ENCODE measurements at regions not wholly inside any gene's neighbourhood (a gene's known extent, or its start where the extent isn't known, plus 50 kb on each side); places are given as distances from the start of the nearest gene placed in this dataset.

DNA sequence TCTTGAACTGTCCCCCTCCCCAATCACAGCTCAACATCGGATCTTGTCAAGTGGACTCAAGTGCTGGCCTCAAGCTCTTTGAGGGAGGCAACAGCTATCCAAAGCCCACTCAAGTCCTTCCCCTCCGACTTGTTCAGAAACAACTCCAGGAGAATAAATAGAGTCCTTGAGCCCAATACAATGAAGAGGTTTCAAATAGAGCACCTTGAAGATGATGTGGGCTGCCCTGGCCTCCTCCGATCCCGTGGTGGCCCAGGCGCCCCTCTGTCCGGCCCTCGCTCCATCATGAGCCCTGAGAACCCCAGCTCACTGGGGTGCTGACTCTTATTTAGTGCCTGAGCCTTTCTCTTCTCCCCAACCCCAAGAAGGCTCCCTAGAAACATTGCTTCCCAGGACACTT is 164.3 kb upstream of the PMEPA1 start:
- Histone ChIP-seq H3K4me1 (replicated peaks in 1 of 4; ENCODE audit: control insufficient read depth in 3 of 4, insufficient read depth in 4 of 4, low read length in 3 of 4) (peaks cover 0 to 3% (median 0%) of the 10 kb centered on the region in 4 experiments; a peak in 1 of 7 replicates), H3K79me2 (ENCODE audit: control insufficient read depth in 1 of 2, insufficient read depth in 2 of 2, low read length in 2 of 2) (no peaks in the 10 kb centered on the region), H3K27me3 (replicated peaks in 1 of 4; ENCODE audit: control insufficient read depth in 3 of 4, extremely low read depth in 1 of 4, insufficient read depth in 3 of 4, low read length in 3 of 4) (no peaks in the 10 kb centered on the region; a peak in 1 of 7 replicates), H3K36me3 (ENCODE audit: control insufficient read depth in 2 of 4, insufficient read depth in 4 of 4, low read length in 3 of 4) (no peaks in the 10 kb centered on the region), H2BK15ac (ENCODE audit: low read length) (no peak overlapping the region), H2AK5ac (ENCODE audit: low read depth, low read length) (no peak overlapping the region), H3K79me1 (ENCODE audit: low read depth, low read length) (no peaks in the 10 kb centered on the region), H2AFZ (ENCODE audit: low read length) (no peak overlapping the region), H3K4ac (replicated peaks; ENCODE audit: insufficient read length, low read depth, low read length) (no peak overlapping the region), H3K9me3 (ENCODE audit: insufficient read depth in 2 of 2, low read depth in 1 of 2, low read length in 1 of 2) (no peaks in the 10 kb centered on the region), H3K56ac (replicated peaks; ENCODE audit: insufficient read length, low read depth, low read length) (no peak overlapping the region), H3K14ac (ENCODE audit: insufficient read length) (no peak overlapping the region), H3K4me3 (ENCODE audit: extremely low read depth in 1 of 4, insufficient read depth in 2 of 4, low read depth in 3 of 4, low read length in 4 of 4) (no peak overlapping the region), H3K18ac (ENCODE audit: extremely low read depth, low read length) (no peak overlapping the region), H2BK12ac (ENCODE audit: low read depth, low read length) (no peak overlapping the region), H4K8ac (ENCODE audit: extremely low read depth, insufficient read depth, low read length) (no peak overlapping the region), H2BK120ac (replicated peaks; ENCODE audit: low read depth, low read length) (no peak overlapping the region), H4K91ac (replicated peaks; ENCODE audit: insufficient read length, low read length) (no peak overlapping the region), H3K27ac (ENCODE audit: low read depth, low read length) (no peak overlapping the region), H3K9ac (replicated peaks in 1 of 4; ENCODE audit: extremely low read depth in 1 of 4, low read depth in 3 of 4, low read length in 3 of 4) (no peak overlapping the region), H3K23ac (ENCODE audit: insufficient read length) (no peak overlapping the region), H3K23me2 (ENCODE audit: low read depth, low read length) (no peaks in the 10 kb centered on the region), H4K5ac (ENCODE audit: insufficient read length, low read depth, low read length) (no peak overlapping the region), H2BK5ac (ENCODE audit: low read depth, low read length) (no peak overlapping the region), H2BK20ac (ENCODE audit: low read length) (no peak overlapping the region), H3K4me2 (ENCODE audit: insufficient read depth in 1 of 2, low read depth in 2 of 2, low read length in 2 of 2) (no peak overlapping the region), H4K20me1 (replicated peaks in 1 of 2; ENCODE audit: control insufficient read depth in 1 of 2, insufficient read depth in 2 of 2, low read length in 2 of 2) (no peaks in the 10 kb centered on the region)
- DNase-seq (ENCODE audit: low read depth in 1 of 2, low spot score in 2 of 2) (no peak), FAIRE-seq (no peak)
- WGBS, 2 experiments (ENCODE audit: extremely low coverage in 1 of 2, insufficient coverage in 1 of 2, insufficient read length in 1 of 2, insufficient replicate concordance in 2 of 2, low coverage in 1 of 2, low lambda C conversion rate in 2 of 2, missing lambda C conversion rate in 1 of 2): 93% methylated on average over 7 of the region's 7 CpGs; no CpG with 5 or more reads in 1 of the 2 experiments
- ChIA-PET POLR2A (ENCODE audit: partially characterized antibody) (no interaction called here), CTCF (ENCODE audit: partially characterized antibody) (interaction anchor here (1.1 to 1.5 kb wide), 3 partner anchors 181 to 275 kb away, joined by 3 to 4 read pairs (median 3); partner anchors contain the start of gene ZBP1)
- TF ChIP-seq SAP30 (IDR thresholded peaks at IDR 0.05; ENCODE audit: insufficient read depth, insufficient replicate concordance, low read length) (no peak), EGR1 (IDR thresholded peaks at IDR 0.05; ENCODE audit: borderline replicate concordance, low read depth, low read length) (no peak), SIN3A (conservative IDR thresholded peaks at IDR 0.05 in 1 of 2, IDR thresholded peaks at IDR 0.05 in 1 of 2; ENCODE audit: low read depth in 1 of 2, low read length in 2 of 2) (no peak), POLR2A (IDR thresholded peaks at IDR 0.05; ENCODE audit: control extremely low read depth in 1 of 2, low read depth in 2 of 2, low read length in 2 of 2) (no peak), TAF1 (IDR thresholded peaks at IDR 0.05; ENCODE audit: low read depth, low read length) (no peak), BCL11A (IDR thresholded peaks at IDR 0.05; ENCODE audit: low read depth in 2 of 2, low read length in 2 of 2) (no peak), KDM4A (IDR thresholded peaks at IDR 0.05; ENCODE audit: low read depth, low read length, severe bottlenecking) (no peak), JUND (IDR thresholded peaks at IDR 0.05; ENCODE audit: low read length) (no peak), RAD21 (IDR thresholded peaks at IDR 0.05 in 1 of 2, conservative IDR thresholded peaks at IDR 0.05 in 1 of 2; ENCODE audit: low read depth in 2 of 2, low read length in 2 of 2) (no peak), TAF7 (optimal IDR thresholded peaks at IDR 0.05; ENCODE audit: borderline replicate concordance, low read depth, low read length) (no peak), SP2 (IDR thresholded peaks at IDR 0.05; ENCODE audit: low read length) (no peak), SIRT6 (IDR thresholded peaks at IDR 0.05; ENCODE audit: low read length) (no peak)
- TF ChIP-seq, protein P1, sequence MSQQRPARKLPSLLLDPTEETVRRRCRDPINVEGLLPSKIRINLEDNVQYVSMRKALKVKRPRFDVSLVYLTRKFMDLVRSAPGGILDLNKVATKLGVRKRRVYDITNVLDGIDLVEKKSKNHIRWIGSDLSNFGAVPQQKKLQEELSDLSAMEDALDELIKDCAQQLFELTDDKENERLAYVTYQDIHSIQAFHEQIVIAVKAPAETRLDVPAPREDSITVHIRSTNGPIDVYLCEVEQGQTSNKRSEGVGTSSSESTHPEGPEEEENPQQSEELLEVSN (IDR thresholded peaks at IDR 0.05): no peak
- TF ChIP-seq, protein P2, sequence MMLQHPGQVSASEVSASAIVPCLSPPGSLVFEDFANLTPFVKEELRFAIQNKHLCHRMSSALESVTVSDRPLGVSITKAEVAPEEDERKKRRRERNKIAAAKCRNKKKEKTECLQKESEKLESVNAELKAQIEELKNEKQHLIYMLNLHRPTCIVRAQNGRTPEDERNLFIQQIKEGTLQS (IDR thresholded peaks at IDR 0.05; ENCODE audit: insufficient read depth, low read depth, low read length): no peak

Data from H1 (cell line).